HCT116 (cell line): ENCODE measurements at regions not wholly inside any gene's neighbourhood (a gene's known extent, or its start where the extent isn't known, plus 50 kb on each side); places are given as distances from the start of the nearest gene placed in this dataset.
"Not testable (repeated sequence)": the region's sequence is repeated elsewhere in the genome, so short reads cannot be mapped to it uniquely, and the experiment has no call there.

ENCODE experiments used
- ATAC-seq: fragments of 200-7000 bp; cut with Tn5 transposase; 2 replicates; pipeline ENCODE4 v1.9.1; 2020; ENCODE audit warnings: mild to moderate bottlenecking, moderate library complexity
- BruUV-seq: library from RNA; stranded (reverse); fragments of 400-500 nt; replicated peaks from 2 replicates; lab custom pipeline; 2021; lab: Mats Ljungman, UMichigan
- CTCF ChIA-PET: fragments of 300-600 bp; sonication (Branson Sonifier 250); formaldehyde crosslinking; loops from one replicate; lab custom pipeline; 2021; ENCODE audit warnings: antibody characterized with exemption; lab: Charles Lee
- POLR2A ChIA-PET: fragments of 300-600, 350-600 bp; sonication (Branson Sonifier 250); formaldehyde crosslinking; loops from one replicate; lab custom pipeline; 2021; ENCODE audit warnings: antibody characterized with exemption; lab: Charles Lee
- RAD21 ChIA-PET, 2 experiments: fragments of 300-600 bp; sonication (Branson Sonifier 250); formaldehyde crosslinking; loops; one replicate each; lab custom pipeline; 2023; ENCODE audit warnings: low total read pairs in 2 of 2; ENCODE audit not compliant: uncharacterized antibody in 2 of 2, unreplicated experiment in 2 of 2, low non-redundant PET in 1 of 2; lab: Charles Lee
- DNase-seq: peaks from one replicate; pipeline ENCODE4 v3.0.0-alpha.2; 2010; ENCODE audit warnings: low read depth, low spot score
- H2AFZ ChIP-seq: fragments of 200-600 bp; shearing (Covaris generic), sonication (generic); 2 replicates; pipeline ENCODE4 v1.6.1; 2017; ENCODE audit warnings: low read depth, mixed run types, mixed read lengths, antibody characterized with exemption, low read length; ENCODE audit not compliant: poor library complexity, severe bottlenecking
- H3K27ac ChIP-seq: 2 replicates; pipeline ENCODE4 v1.5.1; 2012; ENCODE audit warnings: low read depth, low read length
- H3K27me3 ChIP-seq: fragments of 200-600 bp; sonication (generic); 2 replicates; pipeline ENCODE4 v1.6.1; 2016; ENCODE audit warnings: mixed run types, low read length, mixed read lengths; ENCODE audit not compliant: insufficient read depth
- H3K36me3 ChIP-seq, 2 experiments: fragments of 200-500 bp in 1 of 2; fragments of 200-600 bp in 1 of 2; sonication (Bioruptor generic) in 1 of 2; sonication (generic) in 1 of 2; 2 replicates each; pipeline versions ENCODE4 v1.5.1 to v1.6.1; 2014 to 2016; ENCODE audit warnings: low read length in 2 of 2, inconsistent platforms in 1 of 2, mixed read lengths in 1 of 2, mixed run types in 1 of 2; ENCODE audit not compliant: insufficient read depth in 2 of 2, control insufficient read depth in 1 of 2
- H3K4me1 ChIP-seq, 2 experiments: fragments of 200-600 bp in 1 of 2; sonication (generic) in 1 of 2; 2 replicates each; pipeline versions ENCODE4 v1.5.1 to v1.6.1; 2012 to 2017; ENCODE audit warnings: low read length in 2 of 2, inconsistent platforms in 1 of 2, mild to moderate bottlenecking in 1 of 2, mixed read lengths in 1 of 2, mixed run types in 1 of 2, moderate library complexity in 1 of 2; ENCODE audit not compliant: insufficient read depth in 2 of 2, control insufficient read depth in 1 of 2
- H3K4me2 ChIP-seq: fragments of 200-600 bp; sonication (generic); 2 replicates; pipeline ENCODE4 v1.6.1; 2017; ENCODE audit warnings: mixed run types, low read length, mixed read lengths
- H3K4me3 ChIP-seq, 2 experiments: fragments of 200-600 bp in 1 of 2; sonication (generic) in 1 of 2; replicated peaks in 1 of 2; 2 replicates each; pipeline ENCODE4 v1.5.1; 2011 to 2016; ENCODE audit warnings: low read length in 2 of 2, control low read depth in 1 of 2, low read depth in 1 of 2, mild to moderate bottlenecking in 1 of 2, mixed read lengths in 1 of 2, mixed run types in 1 of 2
- H3K79me2 ChIP-seq: fragments of 200-600 bp; sonication (generic); 2 replicates; pipeline ENCODE4 v1.6.1; 2017; ENCODE audit warnings: mild to moderate bottlenecking, mixed run types, low read length, moderate library complexity, mixed read lengths; ENCODE audit not compliant: insufficient read depth
- H3K9ac ChIP-seq: fragments of 200-600 bp; sonication (generic); 2 replicates; pipeline ENCODE4 v1.6.1; 2016; ENCODE audit warnings: low read length, mixed read lengths
- H3K9me2 ChIP-seq: fragments of 200-600 bp; sonication (generic), shearing (Covaris generic); 2 replicates; pipeline ENCODE4 v1.6.1; 2017; ENCODE audit warnings: mixed run types, mild to moderate bottlenecking, moderate library complexity; ENCODE audit not compliant: insufficient read depth
- H3K9me3 ChIP-seq, 2 experiments: fragments of 200-500 bp in 1 of 2; fragments of 200-600 bp in 1 of 2; sonication (Bioruptor generic) in 1 of 2; sonication (generic) in 1 of 2; 2 replicates each; pipeline ENCODE4 v1.6.1; 2014 to 2017; ENCODE audit warnings: low read length in 2 of 2, mixed read lengths in 2 of 2, inconsistent platforms in 1 of 2, low read depth in 1 of 2, mild to moderate bottlenecking in 1 of 2, mixed run types in 1 of 2, moderate library complexity in 1 of 2; ENCODE audit not compliant: control insufficient read depth in 1 of 2, insufficient read depth in 1 of 2
- H4K20me1 ChIP-seq: fragments of 200-600 bp; sonication (generic), shearing (Covaris generic); 2 replicates; pipeline ENCODE4 v1.6.1; 2017; ENCODE audit warnings: mixed run types, mild to moderate bottlenecking, moderate library complexity; ENCODE audit not compliant: insufficient read depth
- intact Hi-C: fragments of 100-400 bp; cut with micrococcal nuclease; formaldehyde crosslinking; loops from 2 replicates; pipeline ENCODE4 v1.10.0; 2022
- TF ChIP-seq, protein P1 (sequence below): IDR thresholded peaks from 2 replicates; pipeline ENCODE4 v1.6.1; 2012

DNA sequence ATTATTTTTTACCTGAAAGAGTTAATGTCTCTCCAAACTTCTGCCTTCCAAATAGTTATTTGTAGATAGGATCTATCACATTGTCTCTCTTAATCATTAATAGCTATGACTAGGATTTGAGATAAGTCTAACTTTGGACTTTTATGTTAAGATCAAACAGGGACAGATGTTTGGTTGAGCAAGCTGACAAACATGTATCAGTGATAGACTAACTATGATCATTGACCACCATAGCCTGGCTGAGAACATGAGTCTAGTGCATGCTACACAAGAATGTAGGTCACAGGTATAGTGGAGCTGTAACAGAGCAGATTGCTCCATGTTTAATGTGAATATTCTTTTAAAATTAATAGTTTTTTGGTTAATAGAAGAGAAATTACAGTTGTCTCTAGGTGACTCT is 52.0 kb downstream of the SYT15B start:
- H3K4me1 ChIP-seq, CTCF ChIA-PET, H3K36me3 ChIP-seq, intact Hi-C loops, H3K27me3 ChIP-seq, H3K9me3 ChIP-seq, BruUV-seq, H3K27ac ChIP-seq, H3K79me2 ChIP-seq, H4K20me1 ChIP-seq, H3K4me2 ChIP-seq, H3K9ac ChIP-seq, H3K9me2 ChIP-seq, H2AFZ ChIP-seq, ATAC-seq, DNase-seq, H3K4me3 ChIP-seq, POLR2A ChIA-PET, RAD21 ChIA-PET: not testable (repeated sequence)

DNA sequence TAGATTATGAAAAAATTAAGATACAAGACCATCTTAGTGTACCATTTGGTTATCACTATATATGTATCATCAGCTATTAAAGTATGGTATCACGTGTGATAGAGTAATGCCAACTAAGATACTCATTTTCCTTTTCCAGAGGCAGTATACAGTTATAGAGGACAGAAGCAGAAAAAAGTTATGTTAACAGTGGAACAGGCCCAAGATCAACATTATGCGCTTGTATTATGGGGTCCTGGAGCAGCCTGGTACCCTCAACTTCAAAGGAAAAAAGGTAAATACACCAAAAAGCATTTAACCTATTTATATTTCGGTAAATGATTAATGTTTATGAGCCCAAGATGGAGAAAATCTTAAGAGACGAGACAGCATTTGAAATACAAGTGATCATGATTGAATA is 52.9 kb downstream of the SYT15B start:
- CTCF ChIA-PET, H3K4me2 ChIP-seq, H3K9ac ChIP-seq, H3K4me1 ChIP-seq, BruUV-seq, H3K27ac ChIP-seq, H3K9me2 ChIP-seq, POLR2A ChIA-PET, H3K79me2 ChIP-seq, H2AFZ ChIP-seq, H3K27me3 ChIP-seq, DNase-seq, H3K9me3 ChIP-seq, H3K4me3 ChIP-seq, ATAC-seq, intact Hi-C loops, H3K36me3 ChIP-seq, H4K20me1 ChIP-seq, RAD21 ChIA-PET: not testable (repeated sequence)

DNA sequence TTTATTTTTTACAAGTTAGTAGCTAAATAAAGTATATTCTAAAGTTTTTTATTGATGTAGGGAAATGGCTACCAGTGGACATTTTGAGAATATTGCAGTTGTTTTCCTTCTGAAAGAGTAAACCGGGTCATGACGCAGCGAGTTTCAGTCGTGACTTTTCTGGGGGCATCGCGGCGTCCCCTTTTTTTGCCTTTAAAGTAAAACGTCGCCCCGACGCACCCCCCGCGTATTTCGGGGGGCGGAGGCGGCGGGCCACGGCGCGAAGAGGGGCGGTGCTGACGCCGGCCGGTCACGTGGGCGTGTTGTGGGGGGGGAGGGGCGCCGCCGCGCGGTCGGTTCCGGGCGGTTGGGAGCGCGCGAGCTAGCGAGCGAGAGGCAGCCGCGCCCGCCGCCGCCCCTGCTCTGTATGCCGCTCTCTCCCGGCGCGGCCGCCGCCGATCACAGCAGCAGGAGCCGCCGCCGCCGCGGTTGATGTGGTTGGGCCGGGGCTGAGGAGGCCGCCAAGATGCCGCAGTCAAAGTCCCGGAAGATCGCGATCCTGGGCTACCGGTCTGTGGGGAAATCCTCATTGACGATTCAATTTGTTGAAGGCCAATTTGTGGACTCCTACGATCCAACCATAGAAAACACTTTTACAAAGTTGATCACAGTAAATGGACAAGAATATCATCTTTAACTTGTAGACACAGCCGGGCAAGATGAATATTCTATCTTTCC is 57.5 kb downstream of the SYT15B start:
- H3K4me1 ChIP-seq, intact Hi-C loops, RAD21 ChIA-PET, H3K36me3 ChIP-seq, H3K79me2 ChIP-seq, CTCF ChIA-PET, H2AFZ ChIP-seq, H4K20me1 ChIP-seq, POLR2A ChIA-PET, H3K27me3 ChIP-seq, H3K9ac ChIP-seq, H3K27ac ChIP-seq, DNase-seq, H3K9me2 ChIP-seq, BruUV-seq, H3K9me3 ChIP-seq: not testable (repeated sequence)
- H3K4me2 ChIP-seq, result peak overlapping the region; percentile 45
- TF ChIP-seq, protein P1, sequence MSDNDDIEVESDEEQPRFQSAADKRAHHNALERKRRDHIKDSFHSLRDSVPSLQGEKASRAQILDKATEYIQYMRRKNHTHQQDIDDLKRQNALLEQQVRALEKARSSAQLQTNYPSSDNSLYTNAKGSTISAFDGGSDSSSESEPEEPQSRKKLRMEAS, result 0 out of 2 replicates have a peak, but pooled peaks have one; percentile 24
- H3K4me3 ChIP-seq, result peak overlapping the region; percentile 16 to 34; a peak in 1 of 4 replicates
- ATAC-seq, result peak; percentile 97

GRCh38 chr10:47701285-47701684 is 62.1 kb downstream of the SYT15B start:
- CTCF ChIA-PET, H3K4me2 ChIP-seq, BruUV-seq, POLR2A ChIA-PET, H3K27me3 ChIP-seq, DNase-seq, H3K27ac ChIP-seq, H3K9ac ChIP-seq, H3K9me3 ChIP-seq, ATAC-seq, H3K36me3 ChIP-seq, intact Hi-C loops, H3K79me2 ChIP-seq, H3K4me3 ChIP-seq, H2AFZ ChIP-seq, H3K4me1 ChIP-seq, RAD21 ChIA-PET, H3K9me2 ChIP-seq, H4K20me1 ChIP-seq: not testable (repeated sequence)
